ENCODE measurements at regions not wholly inside any gene's neighbourhood (a gene's known extent, or its start where the extent isn't known, plus 50 kb on each side); places are given as distances from the start of the nearest gene placed in this dataset.

GRCh38 chr3:64880916-64881315 is 193.1 kb upstream of the ADAMTS9 start:
- H3K4me3 ChIP-seq (ENCODE audit: low read depth, poor library complexity, severe bottlenecking): no peak overlapping the region
- DNase-seq (ENCODE audit: low spot score in 2 of 2): no peak
- no peak for TF ChIP-seq POLR2A (IDR thresholded peaks at IDR 0.05)
- no peak for TF ChIP-seq CTCF (IDR thresholded peaks at IDR 0.05)
- intact Hi-C loops (cut with DNase I; ENCODE audit: low total_unique reads): no loop called here

DNA sequence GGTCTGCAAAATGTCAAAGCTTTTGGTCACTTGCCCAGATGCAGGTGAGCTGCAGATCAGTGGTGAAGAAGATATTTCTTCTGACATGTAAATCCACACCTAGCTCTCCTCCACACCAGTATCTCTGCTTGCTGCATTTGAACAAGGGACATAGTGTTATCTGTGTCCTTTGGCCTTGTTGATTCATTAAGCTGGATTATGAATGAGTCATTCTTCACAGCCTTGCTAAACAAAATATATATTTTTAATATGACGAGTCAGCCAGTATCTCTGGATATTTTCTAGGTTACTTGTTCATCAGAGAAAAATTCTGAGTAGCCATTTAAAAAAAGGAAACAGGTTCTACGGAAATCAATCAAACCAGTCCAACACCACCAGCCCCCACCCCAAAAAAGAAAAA is 190.6 kb upstream of the ADAMTS9 start:
- 80 to 91% methylated on average over 2 of the region's 2 CpGs for WGBS, 2 donors
- intact Hi-C loops (cut with DNase I; ENCODE audit: low total_unique reads): no loop called here
- TF ChIP-seq POLR2A (IDR thresholded peaks at IDR 0.05) (no peak), CTCF (IDR thresholded peaks at IDR 0.05) (no peak)
- H3K4me3 ChIP-seq (ENCODE audit: low read depth, poor library complexity, severe bottlenecking): no peak overlapping the region
- DNase-seq (ENCODE audit: low spot score in 2 of 2): no peak

- 67 to 75% methylated on average over 1 of the region's 1 CpG for WGBS, 2 donors
- intact Hi-C loops (cut with DNase I; ENCODE audit: low total_unique reads): no loop called here
- H3K4me3 ChIP-seq (ENCODE audit: low read depth, poor library complexity, severe bottlenecking): no peak overlapping the region
- TF ChIP-seq POLR2A (IDR thresholded peaks at IDR 0.05): no peak
- no peak for TF ChIP-seq CTCF (IDR thresholded peaks at IDR 0.05)
- DNase-seq (ENCODE audit: low spot score in 2 of 2): no peak
These were observed 185.6 kb upstream of the ADAMTS9 start for GRCh38 chr3:64873400-64873799.

- no peak overlapping the region for H3K4me3 ChIP-seq (ENCODE audit: low read depth, poor library complexity, severe bottlenecking)
- no peak for DNase-seq (ENCODE audit: low spot score in 2 of 2)
- intact Hi-C loops (cut with DNase I; ENCODE audit: low total_unique reads): no loop called here
- no peak for TF ChIP-seq POLR2A (IDR thresholded peaks at IDR 0.05)
- TF ChIP-seq CTCF (IDR thresholded peaks at IDR 0.05): no peak
These were observed 184.5 kb upstream of the ADAMTS9 start for GRCh38 chr3:64872345-64872744.

DNA sequence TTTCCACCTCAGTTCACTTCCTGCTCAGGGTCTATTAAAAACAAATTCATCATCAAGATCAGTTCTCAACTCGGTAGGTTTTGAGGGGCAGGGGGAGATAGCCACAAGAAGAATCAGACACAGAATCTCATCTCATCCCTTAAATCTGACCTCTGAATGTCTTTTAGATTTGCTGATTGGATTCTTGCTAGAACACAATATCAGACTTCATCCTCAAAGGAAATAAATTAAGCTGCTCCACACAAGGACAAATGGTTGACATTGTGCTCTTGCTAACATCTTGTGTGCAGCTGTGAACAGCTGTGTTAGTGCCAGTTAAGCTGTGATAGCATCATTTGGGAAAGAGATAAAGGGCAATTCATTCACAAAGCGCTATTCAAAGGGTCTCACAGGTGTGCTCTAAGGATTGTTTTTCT is 184.0 kb upstream of the ADAMTS9 start:
- H3K4me3 ChIP-seq (ENCODE audit: low read depth, poor library complexity, severe bottlenecking): no peak overlapping the region
- no peak for TF ChIP-seq POLR2A (IDR thresholded peaks at IDR 0.05)
- no peak for TF ChIP-seq CTCF (IDR thresholded peaks at IDR 0.05)
- intact Hi-C loops (cut with DNase I; ENCODE audit: low total_unique reads): no loop called here
- no peak for DNase-seq (ENCODE audit: low spot score in 2 of 2)
- WGBS, 2 donors: 57 to 69% methylated on average over 2 of the region's 2 CpGs

GRCh38 chr3:64870876-64871646 is 183.3 kb upstream of the ADAMTS9 start:
- no peak for TF ChIP-seq CTCF (IDR thresholded peaks at IDR 0.05)
- TF ChIP-seq POLR2A (IDR thresholded peaks at IDR 0.05): no peak
- WGBS, 2 donors: 90 to 92% methylated on average over 4 of the region's 4 CpGs
- no peak for DNase-seq (ENCODE audit: low spot score in 2 of 2)
- intact Hi-C loops (cut with DNase I; ENCODE audit: low total_unique reads): no loop called here
- H3K4me3 ChIP-seq (ENCODE audit: low read depth, poor library complexity, severe bottlenecking): no peak overlapping the region
